ENCODE measurements at regions not wholly inside any gene's neighbourhood (a gene's known extent, or its start where the extent isn't known, plus 50 kb on each side); places are given as distances from the start of the nearest gene placed in this dataset.

GRCh38 chrX:16300831-16301230 lies 133.6 kb downstream of the MAGEB17 start:
- TF ChIP-seq CTCF (IDR thresholded peaks at IDR 0.05) = no peak
- TF ChIP-seq POLR2A (IDR thresholded peaks at IDR 0.05) = no peak

Data from thyroid gland (tissue), 4 donors.